ENCODE measurements at regions not wholly inside any gene's neighbourhood (a gene's known extent, or its start where the extent isn't known, plus 50 kb on each side); places are given as distances from the start of the nearest gene placed in this dataset.

DNA sequence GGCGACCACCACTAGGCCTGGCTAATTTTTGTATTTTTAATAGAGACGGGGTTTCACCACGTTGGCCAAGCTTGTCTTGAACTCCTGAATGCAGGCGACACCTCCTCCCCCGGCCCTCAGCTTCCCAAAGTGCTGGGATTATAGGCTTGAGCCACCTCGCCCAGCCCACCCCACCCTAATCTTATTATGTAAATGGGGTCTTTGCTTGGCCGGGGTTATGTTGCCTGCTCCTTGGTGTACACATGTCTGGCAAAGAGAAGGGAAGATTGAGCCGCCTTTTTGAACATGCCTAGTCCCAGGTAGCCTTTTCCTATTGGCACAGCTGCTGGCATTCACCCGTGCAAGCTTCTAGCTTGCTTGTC lies 106.8 kb downstream of the KCTD15 start:
- no peak overlapping the region for H2AK5ac ChIP-seq (ENCODE audit: low read depth, low read length)
- no CpG with 5 or more reads among the region's 9 CpGs for WGBS, 2 donors (ENCODE audit: extremely low coverage in 2 of 2, insufficient read length in 2 of 2, insufficient replicate concordance in 1 of 2)
- peaks cover 6 to 8% of the 10 kb centered on the region in 2 donors for H3K4me1 ChIP-seq (ENCODE audit: control insufficient read depth in 2 of 2, insufficient read depth in 1 of 2, low read depth in 1 of 2, low read length in 2 of 2)
- no peak overlapping the region for H3K27ac ChIP-seq (replicated peaks; ENCODE audit: low read length)
- no peak overlapping the region for H2BK120ac ChIP-seq (ENCODE audit: low read depth, low read length)
- no peak overlapping the region for H2BK15ac ChIP-seq (ENCODE audit: low read length)
- no peaks in the 10 kb centered on the region for H3K79me1 ChIP-seq (ENCODE audit: low read depth, low read length)
- DNase-seq (ENCODE audit: low spot score), result no peak
- H3K23ac ChIP-seq (ENCODE audit: low read depth, low read length, poor library complexity), result no peak overlapping the region
- H3K36me3 ChIP-seq (replicated peaks in 1 of 2; ENCODE audit: control insufficient read depth in 2 of 2, insufficient read depth in 2 of 2, low read length in 2 of 2), result no peaks in the 10 kb centered on the region
- H3K9ac ChIP-seq (ENCODE audit: low read depth, low read length, poor library complexity), result no peak overlapping the region
- no peak overlapping the region for H3K14ac ChIP-seq (ENCODE audit: low read length)
- no peaks in the 10 kb centered on the region for H3K9me3 ChIP-seq (replicated peaks in 1 of 2; ENCODE audit: control insufficient read depth in 2 of 2, insufficient read depth in 1 of 2, low read depth in 1 of 2, low read length in 2 of 2)
- H2BK12ac ChIP-seq (ENCODE audit: low read length), result no peak overlapping the region
- H2AFZ ChIP-seq (ENCODE audit: low read length), result no peak overlapping the region
- peaks cover 8 to 42% (median 30%) of the 10 kb centered on the region in 3 experiments for H3K27me3 ChIP-seq (ENCODE audit: control insufficient read depth in 3 of 3, insufficient read depth in 3 of 3, low read depth in 1 of 3, low read length in 3 of 3)
- H3K4me2 ChIP-seq (ENCODE audit: insufficient read depth, low read length, poor library complexity, severe bottlenecking), result no peak overlapping the region
- H4K91ac ChIP-seq (ENCODE audit: low read depth, low read length, poor library complexity), result no peak overlapping the region
- no peak overlapping the region for H3K18ac ChIP-seq (ENCODE audit: low read length)
- H4K8ac ChIP-seq (ENCODE audit: low read depth, low read length), result no peak overlapping the region
- H3K4ac ChIP-seq (ENCODE audit: low read length), result no peak overlapping the region
- H2BK5ac ChIP-seq (ENCODE audit: low read length), result no peak overlapping the region
- H3K4me3 ChIP-seq (ENCODE audit: low read length in 2 of 2), result no peak overlapping the region

DNA sequence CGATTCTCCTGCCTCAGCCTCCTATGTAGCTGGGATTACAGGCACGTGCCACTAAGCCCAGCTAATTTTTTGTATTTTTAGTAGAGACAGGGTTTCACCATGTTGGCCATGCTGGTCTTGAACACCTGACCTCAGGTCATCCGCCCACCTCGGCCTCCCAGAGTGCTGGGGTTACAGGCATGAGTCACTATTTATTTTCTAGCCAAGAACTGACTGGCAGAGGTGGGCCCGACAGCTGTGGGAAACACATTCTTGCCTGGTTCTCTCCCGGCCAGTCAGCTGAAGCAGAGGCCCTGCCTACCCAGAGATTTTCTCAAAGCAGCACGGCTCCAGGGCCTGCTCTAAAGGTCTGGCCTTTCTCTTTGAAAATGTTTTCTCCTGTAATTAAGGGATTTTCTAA lies 108.0 kb downstream of the KCTD15 start:
- Histone ChIP-seq H3K9me3 (replicated peaks in 1 of 2; ENCODE audit: control insufficient read depth in 2 of 2, insufficient read depth in 1 of 2, low read depth in 1 of 2, low read length in 2 of 2) (peaks cover 0 to 4% of the 10 kb centered on the region in 2 donors), H3K4ac (ENCODE audit: low read length) (no peak overlapping the region), H3K27ac (replicated peaks; ENCODE audit: low read length) (no peak overlapping the region), H4K91ac (ENCODE audit: low read depth, low read length, poor library complexity) (no peak overlapping the region), H2AK5ac (ENCODE audit: low read depth, low read length) (no peak overlapping the region), H2AFZ (ENCODE audit: low read length) (peak overlapping the region; percentile 91), H3K4me1 (ENCODE audit: control insufficient read depth in 2 of 2, insufficient read depth in 1 of 2, low read depth in 1 of 2, low read length in 2 of 2) (peaks cover 6 to 8% of the 10 kb centered on the region in 2 donors), H3K14ac (ENCODE audit: low read length) (no peak overlapping the region), H2BK120ac (ENCODE audit: low read depth, low read length) (no peak overlapping the region), H3K4me2 (ENCODE audit: insufficient read depth, low read length, poor library complexity, severe bottlenecking) (no peak overlapping the region), H3K23ac (ENCODE audit: low read depth, low read length, poor library complexity) (no peak overlapping the region), H3K18ac (ENCODE audit: low read length) (no peak overlapping the region), H4K8ac (ENCODE audit: low read depth, low read length) (no peak overlapping the region), H3K4me3 (ENCODE audit: low read length in 2 of 2) (no peak overlapping the region), H2BK5ac (ENCODE audit: low read length) (no peak overlapping the region), H3K27me3 (ENCODE audit: control insufficient read depth in 3 of 3, insufficient read depth in 3 of 3, low read depth in 1 of 3, low read length in 3 of 3) (peaks cover 8 to 49% (median 34%) of the 10 kb centered on the region in 3 experiments), H2BK12ac (ENCODE audit: low read length) (no peak overlapping the region), H3K9ac (ENCODE audit: low read depth, low read length, poor library complexity) (no peak overlapping the region), H3K79me1 (ENCODE audit: low read depth, low read length) (no peaks in the 10 kb centered on the region), H3K36me3 (replicated peaks in 1 of 2; ENCODE audit: control insufficient read depth in 2 of 2, insufficient read depth in 2 of 2, low read length in 2 of 2) (no peaks in the 10 kb centered on the region), H2BK15ac (ENCODE audit: low read length) (no peak overlapping the region)
- no CpG with 5 or more reads among the region's 7 CpGs for WGBS, 2 donors (ENCODE audit: extremely low coverage in 2 of 2, insufficient read length in 2 of 2, insufficient replicate concordance in 1 of 2)
- peak; percentile 12 for DNase-seq (ENCODE audit: low spot score)

DNA sequence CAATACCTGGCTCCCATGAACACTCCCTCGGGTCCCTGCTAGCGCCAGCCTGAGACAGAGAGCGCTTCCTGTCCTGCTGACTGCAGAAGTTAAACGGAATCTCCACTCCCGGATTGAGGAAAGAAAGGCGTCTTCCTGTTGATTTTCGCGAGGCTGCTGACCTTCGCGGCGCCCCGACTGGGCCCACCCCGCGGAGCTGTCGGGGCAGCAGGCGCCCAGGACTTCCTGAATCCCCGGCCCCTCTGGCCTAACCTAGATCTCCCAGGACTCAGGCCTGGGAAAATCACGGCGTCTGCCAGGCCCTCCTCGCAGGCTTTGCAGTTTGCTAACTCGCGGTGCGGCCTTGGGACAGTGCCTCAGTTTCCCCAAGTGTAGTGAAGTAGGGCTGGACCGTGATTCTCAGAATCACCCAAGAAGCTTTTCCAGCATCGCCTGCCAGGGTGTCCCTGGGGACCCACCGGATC lies 108.8 kb downstream of the KCTD15 start:
- peak; percentile 12 for DNase-seq (ENCODE audit: low spot score)

DNA sequence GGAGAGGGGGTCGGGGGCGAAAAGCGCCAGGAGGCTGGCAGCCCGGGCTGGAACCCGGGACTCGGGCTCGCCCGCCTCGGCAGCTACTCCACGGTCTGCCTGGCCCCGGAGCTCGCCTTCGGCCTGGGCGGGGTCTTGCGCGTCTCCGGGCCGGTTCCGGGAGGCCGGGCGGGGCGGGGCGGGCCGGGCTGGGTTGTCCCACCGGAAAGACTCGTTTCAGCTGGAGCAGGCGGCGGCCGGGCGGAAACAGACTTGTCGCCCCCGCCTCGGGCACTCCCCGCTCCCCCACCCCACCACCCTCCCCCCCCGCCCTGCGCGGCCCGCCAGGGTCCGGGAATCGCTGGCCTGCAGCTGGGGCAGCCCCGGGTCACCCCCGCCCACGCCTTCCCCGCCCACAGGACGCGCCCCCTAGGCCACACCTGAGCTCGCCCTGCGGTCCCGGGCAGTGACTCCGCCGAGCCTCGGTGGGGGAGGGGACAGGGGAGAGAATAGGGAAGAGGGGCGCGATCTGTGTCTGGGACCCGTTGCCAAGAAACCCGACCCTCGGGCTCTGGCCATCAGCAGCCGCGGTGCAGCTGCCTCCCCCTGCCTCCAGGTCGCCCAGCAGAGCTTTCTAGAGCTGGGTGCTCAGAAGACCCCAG lies 109.4 kb downstream of the KCTD15 start:
- Histone ChIP-seq H3K14ac (ENCODE audit: low read length) (peak overlapping the region; percentile 31), H3K27me3 (ENCODE audit: control insufficient read depth in 3 of 3, insufficient read depth in 3 of 3, low read depth in 1 of 3, low read length in 3 of 3) (peaks cover 8 to 49% (median 34%) of the 10 kb centered on the region in 3 experiments), H3K9me3 (replicated peaks in 1 of 2; ENCODE audit: control insufficient read depth in 2 of 2, insufficient read depth in 1 of 2, low read depth in 1 of 2, low read length in 2 of 2) (peaks cover 0 to 4% of the 10 kb centered on the region in 2 donors), H4K91ac (ENCODE audit: low read depth, low read length, poor library complexity) (no peak overlapping the region), H3K4me2 (ENCODE audit: insufficient read depth, low read length, poor library complexity, severe bottlenecking) (peak overlapping the region; percentile 89), H3K36me3 (replicated peaks in 1 of 2; ENCODE audit: control insufficient read depth in 2 of 2, insufficient read depth in 2 of 2, low read length in 2 of 2) (no peaks in the 10 kb centered on the region), H2BK12ac (ENCODE audit: low read length) (peak overlapping the region; percentile 93), H3K4me3 (ENCODE audit: low read length in 2 of 2) (peak overlapping the region; percentile 25 to 81), H3K9ac (ENCODE audit: low read depth, low read length, poor library complexity) (peak overlapping the region; percentile 83), H2AK5ac (ENCODE audit: low read depth, low read length) (peak overlapping the region; percentile 50), H2AFZ (ENCODE audit: low read length) (peak overlapping the region; percentile 91), H3K4ac (ENCODE audit: low read length) (no peak overlapping the region), H2BK5ac (ENCODE audit: low read length) (no peak overlapping the region), H3K79me1 (ENCODE audit: low read depth, low read length) (no peaks in the 10 kb centered on the region), H2BK120ac (ENCODE audit: low read depth, low read length) (peak overlapping the region; percentile 68), H3K18ac (ENCODE audit: low read length) (peak overlapping the region; percentile 93), H4K8ac (ENCODE audit: low read depth, low read length) (no peak overlapping the region), H3K4me1 (ENCODE audit: control insufficient read depth in 2 of 2, insufficient read depth in 1 of 2, low read depth in 1 of 2, low read length in 2 of 2) (peaks cover 6 to 8% of the 10 kb centered on the region in 2 donors), H3K27ac (replicated peaks; ENCODE audit: low read length) (no peak overlapping the region), H3K23ac (ENCODE audit: low read depth, low read length, poor library complexity) (peak overlapping the region; percentile 70), H2BK15ac (ENCODE audit: low read length) (peak overlapping the region; percentile 93)
- DNase-seq (ENCODE audit: low spot score), result peak; percentile 63
- no CpG with 5 or more reads among the region's 60 CpGs for WGBS, 2 donors (ENCODE audit: extremely low coverage in 2 of 2, insufficient read length in 2 of 2, insufficient replicate concordance in 1 of 2)

More for the DNA sequence above, 108.8 kb downstream of the KCTD15 start:
- peaks cover 0 to 4% of the 10 kb centered on the region in 2 donors for H3K9me3 ChIP-seq (replicated peaks in 1 of 2; ENCODE audit: control insufficient read depth in 2 of 2, insufficient read depth in 1 of 2, low read depth in 1 of 2, low read length in 2 of 2)
- H4K8ac ChIP-seq (ENCODE audit: low read depth, low read length), result no peak overlapping the region
- peak overlapping the region; percentile 70 for H3K23ac ChIP-seq (ENCODE audit: low read depth, low read length, poor library complexity)
- H3K4me3 ChIP-seq (ENCODE audit: low read length in 2 of 2), result peak overlapping the region; percentile 25 to 81
- no peak overlapping the region for H2BK12ac ChIP-seq (ENCODE audit: low read length)
- peak overlapping the region; percentile 91 for H2AFZ ChIP-seq (ENCODE audit: low read length)
- H2AK5ac ChIP-seq (ENCODE audit: low read depth, low read length), result no peak overlapping the region
- H3K4ac ChIP-seq (ENCODE audit: low read length), result no peak overlapping the region
- peak overlapping the region; percentile 89 for H3K4me2 ChIP-seq (ENCODE audit: insufficient read depth, low read length, poor library complexity, severe bottlenecking)
- no peak overlapping the region for H4K91ac ChIP-seq (ENCODE audit: low read depth, low read length, poor library complexity)
- H3K36me3 ChIP-seq (replicated peaks in 1 of 2; ENCODE audit: control insufficient read depth in 2 of 2, insufficient read depth in 2 of 2, low read length in 2 of 2), result no peaks in the 10 kb centered on the region
- no CpG with 5 or more reads among the region's 26 CpGs for WGBS, 2 donors (ENCODE audit: extremely low coverage in 2 of 2, insufficient read length in 2 of 2, insufficient replicate concordance in 1 of 2)
- peak overlapping the region; percentile 93 for H2BK15ac ChIP-seq (ENCODE audit: low read length)
- peak overlapping the region; percentile 83 for H3K9ac ChIP-seq (ENCODE audit: low read depth, low read length, poor library complexity)
- H3K27ac ChIP-seq (replicated peaks; ENCODE audit: low read length), result no peak overlapping the region
- H2BK120ac ChIP-seq (ENCODE audit: low read depth, low read length), result no peak overlapping the region
- no peak overlapping the region for H2BK5ac ChIP-seq (ENCODE audit: low read length)
- H3K14ac ChIP-seq (ENCODE audit: low read length), result peak overlapping the region; percentile 17
- H3K18ac ChIP-seq (ENCODE audit: low read length), result peak overlapping the region; percentile 89
- H3K27me3 ChIP-seq (ENCODE audit: control insufficient read depth in 3 of 3, insufficient read depth in 3 of 3, low read depth in 1 of 3, low read length in 3 of 3), result peaks cover 8 to 49% (median 34%) of the 10 kb centered on the region in 3 experiments
- peaks cover 6 to 8% of the 10 kb centered on the region in 2 donors for H3K4me1 ChIP-seq (ENCODE audit: control insufficient read depth in 2 of 2, insufficient read depth in 1 of 2, low read depth in 1 of 2, low read length in 2 of 2)
- H3K79me1 ChIP-seq (ENCODE audit: low read depth, low read length), result no peaks in the 10 kb centered on the region
